A673 (cell line): ENCODE measurements at regions not wholly inside any gene's neighbourhood (a gene's known extent, or its start where the extent isn't known, plus 50 kb on each side); places are given as distances from the start of the nearest gene placed in this dataset.

Experiments used
- EZH2 ChIP-seq: fragments of 200-600 bp; sonication (generic); IDR thresholded peaks from 2 replicates; pipeline ENCODE4 v1.6.1; 2017; ENCODE audit warnings: borderline replicate concordance, low read depth, mild to moderate bottlenecking, mixed read lengths, antibody characterized with exemption, low read length; ENCODE audit not compliant: poor library complexity, severe bottlenecking
- TF ChIP-seq, protein P1 (sequence below): fragments of 300-800, 200-600 bp; sonication (generic); conservative IDR thresholded peaks from 2 replicates; pipeline ENCODE4 v1.5.1; 2017; ENCODE audit warnings: low read depth, mild to moderate bottlenecking, antibody characterized with exemption, low read length, moderate library complexity, mixed read lengths

DNA sequence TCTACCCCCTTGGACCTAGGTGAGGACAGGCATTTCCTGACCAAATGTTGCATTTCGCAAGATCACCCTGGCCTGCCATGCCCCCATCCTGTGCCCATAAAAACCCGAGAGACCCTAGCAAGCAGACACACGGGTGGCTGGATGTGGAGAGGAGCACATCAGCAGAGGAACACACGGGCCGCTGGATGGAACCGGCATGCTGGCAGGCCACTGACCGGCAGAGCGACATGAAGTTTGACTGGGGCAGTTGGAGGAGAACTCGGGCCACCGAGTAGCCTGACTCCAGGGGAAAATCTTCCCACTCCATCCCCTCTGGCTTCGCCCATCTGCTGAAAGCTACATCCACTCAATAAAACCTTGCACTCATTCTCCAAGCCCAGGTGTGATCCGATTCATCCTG lies 329.3 kb downstream of the FGF9 start:
- TF ChIP-seq, protein P1, sequence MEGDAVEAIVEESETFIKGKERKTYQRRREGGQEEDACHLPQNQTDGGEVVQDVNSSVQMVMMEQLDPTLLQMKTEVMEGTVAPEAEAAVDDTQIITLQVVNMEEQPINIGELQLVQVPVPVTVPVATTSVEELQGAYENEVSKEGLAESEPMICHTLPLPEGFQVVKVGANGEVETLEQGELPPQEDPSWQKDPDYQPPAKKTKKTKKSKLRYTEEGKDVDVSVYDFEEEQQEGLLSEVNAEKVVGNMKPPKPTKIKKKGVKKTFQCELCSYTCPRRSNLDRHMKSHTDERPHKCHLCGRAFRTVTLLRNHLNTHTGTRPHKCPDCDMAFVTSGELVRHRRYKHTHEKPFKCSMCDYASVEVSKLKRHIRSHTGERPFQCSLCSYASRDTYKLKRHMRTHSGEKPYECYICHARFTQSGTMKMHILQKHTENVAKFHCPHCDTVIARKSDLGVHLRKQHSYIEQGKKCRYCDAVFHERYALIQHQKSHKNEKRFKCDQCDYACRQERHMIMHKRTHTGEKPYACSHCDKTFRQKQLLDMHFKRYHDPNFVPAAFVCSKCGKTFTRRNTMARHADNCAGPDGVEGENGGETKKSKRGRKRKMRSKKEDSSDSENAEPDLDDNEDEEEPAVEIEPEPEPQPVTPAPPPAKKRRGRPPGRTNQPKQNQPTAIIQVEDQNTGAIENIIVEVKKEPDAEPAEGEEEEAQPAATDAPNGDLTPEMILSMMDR = no peak
- no peak for TF ChIP-seq EZH2
